Dendritic cell treated with granulocyte-macrophage colony-stimulating factor and Interleukin-4, amounts not matched to agents 40 ng/mL and 50 ng/mL, for 4 days (primary cell): ENCODE measurements at regions not wholly inside any gene's neighbourhood (a gene's known extent, or its start where the extent isn't known, plus 50 kb on each side); places are given as distances from the start of the nearest gene placed in this dataset.

Source experiments
- H3K27ac Mint-ChIP-seq: one replicate; pipeline ENCODE4 v1.8.0; 2022; ENCODE audit warnings: mild to moderate bottlenecking, mixed read lengths
- H3K27me3 Mint-ChIP-seq: one replicate; pipeline ENCODE4 v1.8.0; 2022; ENCODE audit warnings: mild to moderate bottlenecking, mixed read lengths
- H3K36me3 Mint-ChIP-seq: one replicate; pipeline ENCODE4 v1.8.0; 2022; ENCODE audit warnings: low read depth, mixed read lengths
- H3K4me1 Mint-ChIP-seq: one replicate; pipeline ENCODE4 v1.8.0; 2022; ENCODE audit warnings: low read depth, mixed read lengths
- H3K4me3 Mint-ChIP-seq: one replicate; pipeline ENCODE4 v1.8.0; 2022; ENCODE audit warnings: mild to moderate bottlenecking, moderate library complexity, mixed read lengths
- H3K9me3 Mint-ChIP-seq: one replicate; pipeline ENCODE4 v1.8.0; 2022; ENCODE audit warnings: mixed read lengths
- intact Hi-C: fragments of 100-400 bp; cut with micrococcal nuclease; formaldehyde crosslinking; loops from one replicate; pipeline ENCODE4 v1.15.0; 2022

DNA sequence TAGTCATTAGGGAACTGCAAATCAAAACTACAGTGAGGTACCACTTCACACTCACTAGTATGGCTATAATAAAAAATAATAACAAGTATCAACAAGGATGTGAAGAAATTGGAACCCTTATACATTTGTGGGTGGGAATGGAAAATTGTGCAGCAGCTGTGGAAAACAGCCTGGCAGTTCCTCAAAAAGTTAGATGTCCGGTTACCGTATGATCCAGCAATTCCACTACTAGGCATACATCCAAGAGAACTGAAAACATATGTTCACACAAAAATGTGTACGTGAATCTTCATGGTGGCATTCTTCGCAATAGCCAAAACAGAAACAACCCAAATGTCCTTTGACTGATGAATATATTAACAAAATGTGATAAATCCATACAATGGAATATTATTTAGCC, 187.9 kb upstream of the LYSMD4 start:
- no peaks in the 10 kb centered on the region for H3K36me3 Mint-ChIP-seq
- peaks cover 23% of the 10 kb centered on the region for H3K4me1 Mint-ChIP-seq
- H3K4me3 Mint-ChIP-seq: no peak overlapping the region

DNA sequence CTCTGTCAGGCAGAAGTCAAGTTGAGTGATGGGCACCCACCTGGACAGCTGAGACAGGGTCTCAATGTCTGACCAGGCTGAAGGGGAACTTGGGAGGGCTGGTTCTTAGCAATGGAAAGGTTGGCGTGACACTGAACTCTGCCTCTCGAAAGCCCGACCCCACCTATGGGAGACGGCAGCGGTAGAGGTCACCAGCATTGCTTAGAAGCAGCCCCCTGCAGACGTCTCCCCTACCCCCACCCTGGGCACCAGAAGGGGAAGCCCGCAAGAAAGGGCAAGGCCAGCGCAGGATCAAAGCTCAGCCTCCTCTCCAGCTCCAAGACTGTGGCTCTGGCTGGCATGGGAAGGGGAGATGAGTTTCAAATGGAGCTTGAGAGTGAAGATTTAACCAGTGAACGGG, 184.8 kb upstream of the LYSMD4 start:
- Mint-ChIP-seq H3K4me1 (peaks cover 34% of the 10 kb centered on the region), H3K27ac (no peak overlapping the region), H3K27me3 (peaks cover 35% of the 10 kb centered on the region), H3K36me3 (no peaks in the 10 kb centered on the region), H3K9me3 (no peaks in the 10 kb centered on the region), H3K4me3 (no peak overlapping the region)
- intact Hi-C loops: loop anchor here (10.0 kb wide), 1 partner anchor 1953 kb away; the partner anchor contains the start of gene ARRDC4

More for the DNA sequence above, 187.9 kb upstream of the LYSMD4 start:
- intact Hi-C loops: no loop called here
- Mint-ChIP-seq H3K27ac (no peak overlapping the region), H3K27me3 (peaks cover 56% of the 10 kb centered on the region), H3K9me3 (no peaks in the 10 kb centered on the region)

DNA sequence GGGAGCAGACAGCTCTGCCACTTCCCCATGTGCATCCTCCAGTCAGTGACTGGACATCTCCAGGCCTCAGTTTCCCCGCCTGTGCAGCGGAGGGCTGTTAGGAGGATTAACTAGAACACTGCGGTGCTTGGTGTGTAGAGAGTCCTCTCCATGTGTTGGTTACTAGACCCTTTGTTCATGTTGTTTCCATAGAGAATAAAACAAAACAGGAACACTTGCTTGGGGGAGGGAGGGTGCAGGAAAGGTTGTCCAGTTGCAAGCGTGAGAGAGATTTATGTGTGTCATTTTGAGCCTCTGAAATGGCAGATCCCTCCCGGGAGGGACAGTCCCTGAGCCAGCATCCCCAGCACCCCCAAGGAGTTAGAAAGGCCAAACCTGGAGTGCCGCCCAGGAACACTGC, 184.0 kb upstream of the LYSMD4 start:
- no peak overlapping the region for H3K4me3 Mint-ChIP-seq
- H3K4me1 Mint-ChIP-seq: peaks cover 38% of the 10 kb centered on the region
- H3K27me3 Mint-ChIP-seq: peaks cover 30% of the 10 kb centered on the region
- H3K27ac Mint-ChIP-seq: peak overlapping the region; percentile 83
- intact Hi-C loops: loop anchor here (10.0 kb wide), 1 partner anchor 1952 kb away; the partner anchor contains the start of gene ARRDC4
- no peaks in the 10 kb centered on the region for H3K36me3 Mint-ChIP-seq
- no peaks in the 10 kb centered on the region for H3K9me3 Mint-ChIP-seq

DNA sequence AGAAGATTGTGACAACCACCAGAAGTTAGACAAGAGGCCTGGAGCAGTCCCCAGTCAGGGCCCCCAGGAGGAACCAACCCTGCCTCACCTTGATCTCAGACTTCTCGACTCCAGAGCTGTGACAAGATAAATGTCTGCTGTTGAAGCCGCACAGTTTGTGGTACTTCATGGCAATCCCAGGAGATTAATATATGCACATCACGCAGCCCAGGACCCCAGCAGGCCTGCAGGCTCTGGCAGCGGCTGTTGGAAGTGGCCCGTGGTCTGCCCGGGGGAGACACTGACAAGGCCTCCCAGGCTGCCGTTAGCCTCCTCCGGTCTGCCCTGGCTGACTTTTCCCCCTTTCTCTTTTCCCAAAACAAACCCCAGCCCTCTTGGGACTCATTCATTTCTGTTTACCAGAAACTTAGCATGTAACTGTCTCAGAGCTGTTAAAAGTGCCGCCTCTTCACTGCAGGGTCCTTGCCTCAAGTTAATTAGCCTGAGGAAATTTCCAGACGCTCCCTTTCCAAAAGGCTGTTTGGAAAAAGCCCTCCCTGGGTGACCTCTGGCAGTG, 183.5 kb upstream of the LYSMD4 start:
- no peaks in the 10 kb centered on the region for H3K9me3 Mint-ChIP-seq
- intact Hi-C loops: loop anchor here (10.0 kb wide), 1 partner anchor 1952 kb away; the partner anchor contains the start of gene ARRDC4

DNA sequence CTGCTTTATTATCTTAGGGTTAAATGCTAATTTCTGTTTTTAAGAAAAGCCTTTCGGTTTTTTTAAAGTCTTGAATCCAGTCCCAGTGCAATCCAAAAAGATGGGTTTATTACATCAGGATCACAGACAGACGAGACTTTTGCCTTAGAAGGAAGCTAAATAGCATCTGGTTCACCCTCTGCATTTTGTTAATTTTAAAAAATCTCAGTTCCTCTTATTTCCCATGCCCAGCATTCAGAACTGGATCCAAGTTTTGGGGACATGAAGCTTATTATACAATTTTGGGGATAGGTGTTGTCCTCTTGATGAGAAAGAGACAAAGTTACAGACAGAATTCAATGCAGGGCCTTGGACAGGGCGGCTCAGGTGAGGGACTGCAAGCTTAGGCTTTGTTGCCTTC, 181.5 kb upstream of the LYSMD4 start:
- Mint-ChIP-seq H3K36me3 (no peaks in the 10 kb centered on the region), H3K27me3 (peaks cover 21% of the 10 kb centered on the region), H3K4me3 (no peak overlapping the region), H3K4me1 (peaks cover 46% of the 10 kb centered on the region), H3K27ac (peak overlapping the region; percentile 83), H3K9me3 (no peaks in the 10 kb centered on the region)
- intact Hi-C loops: loop anchor here (10.0 kb wide), 1 partner anchor 1950 kb away; the partner anchor contains the start of gene ARRDC4

More for the DNA sequence above, 183.5 kb upstream of the LYSMD4 start:
- peaks cover 28% of the 10 kb centered on the region for H3K27me3 Mint-ChIP-seq
- no peaks in the 10 kb centered on the region for H3K36me3 Mint-ChIP-seq
- H3K27ac Mint-ChIP-seq: peak overlapping the region; percentile 83
- H3K4me1 Mint-ChIP-seq: peaks cover 43% of the 10 kb centered on the region
- no peak overlapping the region for H3K4me3 Mint-ChIP-seq

DNA sequence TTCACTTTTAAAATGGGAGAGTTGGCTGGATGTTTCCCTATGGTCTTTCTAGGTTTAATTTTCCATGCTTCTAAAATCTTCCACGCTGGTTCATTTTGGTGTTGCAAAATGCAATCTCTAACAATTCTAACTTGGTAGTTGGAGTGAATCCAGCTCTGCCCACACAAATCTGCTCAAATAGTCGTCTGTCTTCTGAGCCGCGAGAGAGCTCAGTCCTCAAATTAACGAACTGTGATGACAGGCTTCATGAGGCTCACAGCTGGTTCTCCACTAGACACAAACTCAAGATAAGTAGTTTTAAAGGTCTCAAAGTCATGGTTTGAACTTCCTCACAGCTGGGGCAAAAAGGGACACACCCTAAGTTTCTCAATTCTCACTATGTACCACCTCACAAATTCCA, 178.6 kb upstream of the LYSMD4 start:
- no peaks in the 10 kb centered on the region for H3K9me3 Mint-ChIP-seq
- H3K27ac Mint-ChIP-seq: peak overlapping the region; percentile 61
- peaks cover 2% of the 10 kb centered on the region for H3K27me3 Mint-ChIP-seq
- no peak overlapping the region for H3K4me3 Mint-ChIP-seq
- intact Hi-C loops: loop anchor here (10.0 kb wide), 1 partner anchor 1947 kb away; the partner anchor contains the start of gene ARRDC4
- H3K4me1 Mint-ChIP-seq: peaks cover 36% of the 10 kb centered on the region
- no peaks in the 10 kb centered on the region for H3K36me3 Mint-ChIP-seq

DNA sequence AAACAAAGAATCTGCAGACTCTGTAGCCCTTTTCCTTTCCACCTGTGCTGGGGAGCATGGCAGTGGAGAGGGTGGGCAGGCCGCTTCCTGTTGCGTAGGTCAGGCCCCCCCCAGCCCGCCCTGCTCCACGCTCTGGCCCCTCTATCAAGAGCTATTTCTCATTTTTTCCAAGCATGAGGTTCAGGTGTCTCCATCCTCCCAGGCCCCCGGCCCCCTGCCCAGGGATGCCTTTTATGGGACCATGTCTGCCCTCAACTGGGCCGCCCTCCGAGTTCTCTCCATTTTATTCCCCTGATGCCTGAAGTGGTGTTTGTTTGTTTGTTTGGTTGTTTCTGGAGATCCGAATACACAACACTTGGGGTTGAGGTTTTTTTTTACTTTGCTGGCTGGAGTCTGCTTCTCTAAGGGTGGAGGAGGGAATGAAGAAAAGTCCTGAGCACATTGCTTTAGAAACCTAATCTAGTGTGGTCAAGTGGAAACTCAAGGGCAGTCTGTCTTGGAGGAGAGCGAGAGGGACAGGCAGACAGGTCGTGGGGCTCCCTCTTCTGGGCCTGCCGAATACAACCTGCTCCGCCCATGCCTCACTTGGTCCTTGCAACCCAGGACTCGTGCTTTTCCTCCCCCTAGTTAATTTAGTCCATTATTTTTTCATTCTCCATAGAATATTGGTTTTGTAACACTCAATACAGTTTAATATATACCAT, 176.5 kb upstream of the LYSMD4 start:
- peaks cover 18% of the 10 kb centered on the region for H3K4me1 Mint-ChIP-seq
- no peaks in the 10 kb centered on the region for H3K9me3 Mint-ChIP-seq
- intact Hi-C loops: loop anchor here (10.0 kb wide), 1 partner anchor 1945 kb away; the partner anchor contains the start of gene ARRDC4
- H3K27ac Mint-ChIP-seq: peak overlapping the region; percentile 46
- H3K27me3 Mint-ChIP-seq: peaks cover 2% of the 10 kb centered on the region
- no peaks in the 10 kb centered on the region for H3K36me3 Mint-ChIP-seq
- no peak overlapping the region for H3K4me3 Mint-ChIP-seq

DNA sequence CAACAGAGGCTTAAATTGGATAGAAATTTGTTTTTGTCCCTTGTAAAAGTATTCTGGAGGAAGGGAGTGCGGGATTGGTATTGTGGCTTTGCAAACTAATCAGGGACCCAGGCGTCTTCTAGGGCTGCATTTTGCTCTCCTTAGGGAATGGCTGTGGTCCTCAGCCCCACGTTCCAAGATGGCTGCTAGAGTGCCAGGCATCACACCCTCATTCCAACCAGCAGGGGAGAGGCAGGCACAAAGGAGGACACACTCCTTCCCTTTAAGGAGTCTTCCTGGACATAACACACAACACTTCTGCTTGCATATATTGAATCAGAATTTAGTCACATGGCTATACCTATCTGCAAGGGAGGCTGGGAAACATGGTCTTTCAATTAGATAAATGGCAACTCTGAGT, 174.5 kb upstream of the LYSMD4 start:
- Mint-ChIP-seq H3K27ac (no peak overlapping the region), H3K36me3 (no peaks in the 10 kb centered on the region), H3K27me3 (peaks cover 2% of the 10 kb centered on the region), H3K9me3 (no peaks in the 10 kb centered on the region), H3K4me1 (peaks cover 12% of the 10 kb centered on the region), H3K4me3 (no peak overlapping the region)
- intact Hi-C loops: no loop called here

DNA sequence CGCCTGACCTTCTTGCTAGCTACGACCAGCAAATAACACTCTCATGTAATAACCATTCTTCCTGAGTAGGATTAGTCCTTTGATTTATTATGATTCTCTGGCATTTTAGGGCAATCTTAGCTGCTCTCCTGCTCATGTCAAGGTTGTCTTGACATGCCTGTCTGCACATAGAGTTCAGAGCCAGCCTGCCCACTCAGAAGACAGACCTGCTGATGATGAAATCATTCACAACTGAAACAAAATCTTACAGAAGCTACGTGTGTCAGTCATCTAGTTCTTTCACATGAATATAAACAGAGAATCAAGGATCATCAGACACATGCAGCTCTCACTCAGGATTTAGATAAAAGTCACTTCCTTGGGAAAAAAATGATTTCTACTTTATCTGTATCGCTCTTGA, 173.6 kb upstream of the LYSMD4 start:
- H3K4me3 Mint-ChIP-seq: no peak overlapping the region
- intact Hi-C loops: no loop called here
- H3K4me1 Mint-ChIP-seq: peaks cover 3% of the 10 kb centered on the region
- no peaks in the 10 kb centered on the region for H3K36me3 Mint-ChIP-seq
- H3K27ac Mint-ChIP-seq: no peak overlapping the region
- peaks cover 2% of the 10 kb centered on the region for H3K27me3 Mint-ChIP-seq
- no peaks in the 10 kb centered on the region for H3K9me3 Mint-ChIP-seq

DNA sequence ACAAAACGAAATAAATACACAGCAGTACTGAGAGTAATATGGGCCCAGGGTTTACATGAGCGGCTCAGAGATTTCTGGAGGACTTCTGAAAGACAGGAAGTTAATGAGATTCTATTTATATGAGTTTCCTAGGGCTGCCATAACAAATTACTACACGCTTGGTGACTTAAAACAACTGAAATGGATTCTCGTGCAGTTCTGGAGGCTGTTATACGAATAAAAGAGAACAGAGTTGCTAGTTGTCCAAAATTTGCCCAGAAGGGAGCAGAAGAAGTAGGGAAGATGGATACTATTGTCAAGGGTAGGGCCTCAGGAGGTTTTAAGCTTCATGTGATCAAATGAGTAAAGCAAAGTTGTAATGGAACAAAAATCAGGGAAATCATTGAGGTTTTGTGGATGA, 173.1 kb upstream of the LYSMD4 start:
- no peaks in the 10 kb centered on the region for H3K4me1 Mint-ChIP-seq
- no peaks in the 10 kb centered on the region for H3K36me3 Mint-ChIP-seq
- peaks cover 2% of the 10 kb centered on the region for H3K27me3 Mint-ChIP-seq
- no peak overlapping the region for H3K4me3 Mint-ChIP-seq
- intact Hi-C loops: no loop called here
- no peak overlapping the region for H3K27ac Mint-ChIP-seq
- no peaks in the 10 kb centered on the region for H3K9me3 Mint-ChIP-seq

DNA sequence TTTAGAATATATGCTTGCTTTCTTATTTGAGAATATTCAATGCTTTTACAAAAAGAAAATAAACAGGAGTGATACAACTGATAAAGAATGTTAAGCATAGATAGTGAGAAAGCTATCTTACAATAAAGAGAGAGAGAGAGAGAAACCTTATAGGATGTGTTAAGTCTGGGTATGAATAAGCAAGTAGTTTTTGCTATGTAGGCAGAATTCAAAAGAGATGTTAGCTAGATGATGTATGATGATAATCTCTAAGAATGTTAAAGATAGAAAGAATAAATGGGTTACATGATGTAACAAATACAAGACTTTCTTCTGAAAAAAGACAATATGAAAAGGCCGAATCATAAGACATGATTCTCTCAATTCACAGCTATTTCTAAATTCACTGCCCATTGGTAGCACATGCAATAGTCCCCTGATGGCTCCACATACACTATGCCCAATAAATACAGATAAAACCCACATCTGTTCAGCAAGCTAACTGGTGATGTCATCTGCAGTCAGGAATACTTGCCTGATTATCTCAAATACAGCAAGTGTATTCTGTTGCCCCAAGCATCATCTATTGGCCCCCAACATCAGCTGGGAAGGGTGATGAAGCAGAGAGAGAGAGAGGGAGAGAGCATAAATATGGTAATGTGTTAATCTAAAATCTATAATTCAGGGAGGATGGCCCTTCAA, 169.2 kb upstream of the LYSMD4 start:
- intact Hi-C loops: no loop called here
- Mint-ChIP-seq H3K4me1 (no peaks in the 10 kb centered on the region), H3K36me3 (no peaks in the 10 kb centered on the region), H3K4me3 (no peak overlapping the region), H3K27ac (no peak overlapping the region), H3K27me3 (no peaks in the 10 kb centered on the region), H3K9me3 (peaks cover 8% of the 10 kb centered on the region)

DNA sequence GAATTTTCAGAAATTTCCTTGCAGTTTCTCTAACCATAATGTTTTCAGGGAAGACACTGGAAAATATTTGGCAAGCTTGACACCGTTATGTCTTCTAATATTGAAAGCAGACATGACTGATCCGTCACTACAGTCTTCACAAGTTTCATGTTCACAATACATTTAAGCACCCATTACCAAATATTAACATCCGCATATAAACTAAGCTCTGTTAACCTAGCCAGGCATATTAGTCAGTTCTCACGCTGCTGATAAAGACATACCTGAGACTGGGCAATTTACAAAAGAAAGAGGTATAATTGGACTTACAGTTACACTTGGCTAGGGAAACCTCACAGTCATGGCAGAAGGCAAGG, 162.7 kb upstream of the LYSMD4 start:
- Mint-ChIP-seq H3K27me3 (no peaks in the 10 kb centered on the region), H3K36me3 (no peaks in the 10 kb centered on the region), H3K9me3 (peaks cover 8% of the 10 kb centered on the region), H3K4me1 (no peaks in the 10 kb centered on the region), H3K4me3 (no peak overlapping the region), H3K27ac (no peak overlapping the region)
- intact Hi-C loops: no loop called here

DNA sequence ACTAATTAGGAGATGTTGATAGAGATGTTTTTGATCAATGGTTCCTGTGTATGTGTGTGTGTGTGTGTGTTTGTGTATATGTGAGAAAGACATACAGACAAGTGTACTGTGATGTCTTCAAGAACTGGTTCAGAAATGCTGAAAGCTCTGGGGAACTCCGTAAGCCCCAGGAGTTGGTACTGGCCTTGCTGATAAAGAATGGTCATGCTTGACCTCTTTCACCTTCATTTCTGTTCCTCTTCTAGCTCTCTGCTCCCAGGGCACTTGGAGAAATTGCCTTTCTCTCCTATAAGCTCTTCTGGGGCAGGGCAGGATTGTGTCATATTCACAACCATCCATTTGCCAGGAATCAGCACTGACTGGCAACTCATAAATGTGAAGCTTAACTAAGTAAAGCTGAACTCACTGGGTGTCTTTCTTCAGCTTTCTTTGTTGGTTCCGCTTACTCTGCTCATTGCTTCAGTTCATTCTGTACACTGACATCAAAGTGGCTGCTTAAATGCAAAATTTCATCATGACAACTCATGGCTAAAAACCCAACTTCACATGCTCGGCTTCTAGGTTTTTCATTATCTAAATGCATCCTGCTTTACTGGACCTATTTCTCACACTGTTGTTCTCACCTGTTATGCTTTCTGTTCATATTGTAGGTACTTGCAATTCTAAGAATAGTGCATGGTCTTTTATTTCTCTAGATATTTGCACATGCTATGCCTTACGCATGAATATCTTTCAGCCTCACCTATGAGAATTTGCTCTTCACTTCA, 162.1 kb upstream of the LYSMD4 start:
- H3K27ac Mint-ChIP-seq: no peak overlapping the region
- H3K27me3 Mint-ChIP-seq: no peaks in the 10 kb centered on the region
- H3K36me3 Mint-ChIP-seq: no peaks in the 10 kb centered on the region
- H3K9me3 Mint-ChIP-seq: peaks cover 8% of the 10 kb centered on the region
- no peaks in the 10 kb centered on the region for H3K4me1 Mint-ChIP-seq
- no peak overlapping the region for H3K4me3 Mint-ChIP-seq
- intact Hi-C loops: no loop called here

DNA sequence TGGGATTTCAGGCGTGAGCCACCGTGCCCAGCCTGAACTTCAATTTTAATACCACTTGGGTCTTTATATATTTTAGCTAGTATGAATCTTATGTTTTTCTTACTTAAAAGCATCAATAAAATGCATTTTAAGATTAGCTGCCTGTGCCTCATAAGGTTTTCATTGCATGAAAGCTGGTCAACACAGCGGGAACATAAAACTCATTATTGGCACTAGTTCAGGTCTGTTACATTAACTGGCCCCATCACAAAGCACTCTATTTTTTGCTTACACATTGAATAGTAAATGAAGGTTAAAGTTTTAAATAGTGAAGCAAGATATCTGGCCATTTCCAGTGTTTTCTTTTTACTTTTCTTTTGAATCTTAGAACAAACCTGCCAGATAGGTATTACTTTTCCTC, 145.6 kb upstream of the LYSMD4 start:
- Mint-ChIP-seq H3K9me3 (no peaks in the 10 kb centered on the region), H3K27me3 (no peaks in the 10 kb centered on the region), H3K27ac (no peak overlapping the region), H3K4me1 (no peaks in the 10 kb centered on the region), H3K4me3 (no peak overlapping the region), H3K36me3 (no peaks in the 10 kb centered on the region)
- intact Hi-C loops: no loop called here
